Nephron (organoid): ENCODE measurements at regions not wholly inside any gene's neighbourhood (a gene's known extent, or its start where the extent isn't known, plus 50 kb on each side); places are given as distances from the start of the nearest gene placed in this dataset.
A peak's percentile ranks its signal among the peaks of the same experiment; 100 is the strongest.
"Not testable (repeated sequence)": the region's sequence is repeated elsewhere in the genome, so short reads cannot be mapped to it uniquely, and the experiment has no call there.

ENCODE experiments used
- H3K27ac Mint-ChIP-seq, 3 experiments: 2 replicates each; pipeline ENCODE4 v1.8.0; 2020; ENCODE audit warnings: mixed read lengths in 3 of 3, mild to moderate bottlenecking in 2 of 3, moderate library complexity in 1 of 3
- H3K27me3 Mint-ChIP-seq: 2 replicates; pipeline ENCODE4 v1.8.0; 2021; ENCODE audit warnings: low read depth, mild to moderate bottlenecking, moderate library complexity, mixed read lengths
- H3K36me3 Mint-ChIP-seq: 2 replicates; pipeline ENCODE4 v1.8.0; 2020; ENCODE audit warnings: low read depth, mixed read lengths
- H3K4me1 Mint-ChIP-seq: 2 replicates; pipeline ENCODE4 v1.8.0; 2020; ENCODE audit warnings: mixed read lengths
- H3K4me3 Mint-ChIP-seq, 3 experiments: 2 replicates each; pipeline ENCODE4 v1.8.0; 2020; ENCODE audit warnings: mild to moderate bottlenecking in 3 of 3, mixed read lengths in 3 of 3, moderate library complexity in 2 of 3
- H3K9me3 Mint-ChIP-seq: 2 replicates; pipeline ENCODE4 v1.8.0; 2020; ENCODE audit warnings: mixed read lengths
- TF ChIP-seq, protein P1 (sequence below), 3 experiments: fragments of 200-600 bp; sonication (generic); IDR thresholded peaks; one replicate each; pipeline ENCODE4 v1.5.0; 2021; ENCODE audit warnings: antibody characterized with exemption in 3 of 3; ENCODE audit not compliant: unreplicated experiment in 3 of 3

DNA sequence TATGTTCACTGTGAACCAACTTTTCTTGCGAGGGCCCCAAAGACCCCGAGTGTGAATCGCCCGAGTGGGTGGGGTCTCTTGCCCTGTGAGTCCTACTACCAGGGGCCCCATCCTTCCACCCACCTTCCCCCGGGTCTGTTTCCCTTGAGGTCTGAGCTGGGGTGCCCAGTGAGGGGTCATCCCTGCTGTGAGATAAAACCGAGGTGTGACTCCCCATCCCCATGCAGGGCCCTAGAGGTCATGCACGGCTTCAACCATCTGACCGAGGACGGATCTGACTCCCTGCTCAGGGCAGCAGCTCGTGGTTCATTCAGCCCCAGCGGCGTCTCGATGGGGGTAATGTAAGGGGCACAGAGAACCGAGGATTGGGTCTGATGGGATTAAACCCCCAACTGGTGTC, 103.1 kb upstream of the SULF2 start:
- H3K4me3 Mint-ChIP-seq = no peak overlapping the region
- H3K36me3 Mint-ChIP-seq = no peaks in the 10 kb centered on the region
- H3K9me3 Mint-ChIP-seq = no peaks in the 10 kb centered on the region
- H3K27ac Mint-ChIP-seq = no peak overlapping the region
- TF ChIP-seq, protein P1, sequence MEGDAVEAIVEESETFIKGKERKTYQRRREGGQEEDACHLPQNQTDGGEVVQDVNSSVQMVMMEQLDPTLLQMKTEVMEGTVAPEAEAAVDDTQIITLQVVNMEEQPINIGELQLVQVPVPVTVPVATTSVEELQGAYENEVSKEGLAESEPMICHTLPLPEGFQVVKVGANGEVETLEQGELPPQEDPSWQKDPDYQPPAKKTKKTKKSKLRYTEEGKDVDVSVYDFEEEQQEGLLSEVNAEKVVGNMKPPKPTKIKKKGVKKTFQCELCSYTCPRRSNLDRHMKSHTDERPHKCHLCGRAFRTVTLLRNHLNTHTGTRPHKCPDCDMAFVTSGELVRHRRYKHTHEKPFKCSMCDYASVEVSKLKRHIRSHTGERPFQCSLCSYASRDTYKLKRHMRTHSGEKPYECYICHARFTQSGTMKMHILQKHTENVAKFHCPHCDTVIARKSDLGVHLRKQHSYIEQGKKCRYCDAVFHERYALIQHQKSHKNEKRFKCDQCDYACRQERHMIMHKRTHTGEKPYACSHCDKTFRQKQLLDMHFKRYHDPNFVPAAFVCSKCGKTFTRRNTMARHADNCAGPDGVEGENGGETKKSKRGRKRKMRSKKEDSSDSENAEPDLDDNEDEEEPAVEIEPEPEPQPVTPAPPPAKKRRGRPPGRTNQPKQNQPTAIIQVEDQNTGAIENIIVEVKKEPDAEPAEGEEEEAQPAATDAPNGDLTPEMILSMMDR (IDR thresholded peaks at IDR 0.05; ENCODE audit: unreplicated experiment in 3 of 3) = no peak
- H3K4me1 Mint-ChIP-seq = peaks cover 11% of the 10 kb centered on the region
- H3K27me3 Mint-ChIP-seq = peaks cover 20% of the 10 kb centered on the region

DNA sequence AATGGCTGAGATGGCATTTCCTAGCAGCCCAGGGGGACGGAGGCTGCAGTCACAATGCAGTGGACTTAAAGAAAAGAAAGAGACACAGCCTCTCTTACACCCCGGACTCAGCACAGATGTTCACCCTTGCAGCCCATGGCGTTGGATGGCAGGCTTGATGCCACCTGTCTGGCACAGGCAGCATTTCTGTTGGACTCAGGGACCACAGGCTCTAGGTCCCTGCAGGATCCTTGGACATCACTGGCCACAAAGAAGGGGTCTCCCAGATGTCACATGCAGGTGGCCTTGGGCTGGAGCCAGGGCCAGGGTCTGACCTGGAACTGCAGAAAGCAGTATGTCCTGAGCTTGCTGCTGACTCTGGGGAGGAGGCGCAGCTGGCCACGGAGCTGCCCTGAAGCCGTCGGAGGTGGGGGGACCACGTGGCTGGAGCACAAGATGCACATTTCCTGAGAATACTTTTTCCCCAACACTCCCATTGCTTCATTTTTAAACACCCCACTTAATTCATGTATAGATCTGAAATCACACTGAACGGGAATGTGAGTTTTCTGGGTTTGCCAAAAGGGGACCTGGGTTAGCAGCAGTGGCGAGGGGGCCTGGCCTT, 102.3 kb upstream of the SULF2 start:
- H3K36me3 Mint-ChIP-seq = no peaks in the 10 kb centered on the region
- peak overlapping the region in 1 of 3 experiments; percentile 39 for H3K27ac Mint-ChIP-seq
- no peaks in the 10 kb centered on the region for H3K9me3 Mint-ChIP-seq
- peaks cover 20% of the 10 kb centered on the region for H3K27me3 Mint-ChIP-seq
- no peak overlapping the region for H3K4me3 Mint-ChIP-seq
- TF ChIP-seq, protein P1 (IDR thresholded peaks at IDR 0.05; ENCODE audit: unreplicated experiment in 3 of 3) = no peak
- peaks cover 11% of the 10 kb centered on the region for H3K4me1 Mint-ChIP-seq

DNA sequence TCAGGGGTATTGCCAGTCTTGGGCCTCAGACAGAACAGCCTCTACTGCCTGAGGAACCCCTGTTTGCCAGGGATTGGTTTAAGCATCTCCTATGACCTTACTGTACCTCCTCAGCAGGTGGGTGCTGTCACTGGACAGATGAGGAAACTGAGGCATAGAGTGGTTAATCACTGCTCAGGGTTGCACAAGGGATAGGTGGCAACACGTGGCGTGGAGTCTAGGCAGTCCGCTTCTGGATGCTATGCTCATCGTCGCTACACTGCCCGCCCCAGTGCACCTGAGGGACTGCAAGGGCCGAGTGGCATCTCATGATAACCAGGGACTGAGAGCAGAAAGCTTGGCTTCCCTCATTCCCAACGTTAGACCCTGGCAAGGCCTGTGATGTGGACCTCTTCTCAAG, 101.8 kb upstream of the SULF2 start:
- Mint-ChIP-seq H3K9me3 (no peaks in the 10 kb centered on the region), H3K27ac (no peak overlapping the region), H3K27me3 (peaks cover 23% of the 10 kb centered on the region), H3K36me3 (no peaks in the 10 kb centered on the region), H3K4me3 (no peak overlapping the region), H3K4me1 (peaks cover 11% of the 10 kb centered on the region)
- TF ChIP-seq, protein P1 (IDR thresholded peaks at IDR 0.05; ENCODE audit: unreplicated experiment in 3 of 3) = no peak

DNA sequence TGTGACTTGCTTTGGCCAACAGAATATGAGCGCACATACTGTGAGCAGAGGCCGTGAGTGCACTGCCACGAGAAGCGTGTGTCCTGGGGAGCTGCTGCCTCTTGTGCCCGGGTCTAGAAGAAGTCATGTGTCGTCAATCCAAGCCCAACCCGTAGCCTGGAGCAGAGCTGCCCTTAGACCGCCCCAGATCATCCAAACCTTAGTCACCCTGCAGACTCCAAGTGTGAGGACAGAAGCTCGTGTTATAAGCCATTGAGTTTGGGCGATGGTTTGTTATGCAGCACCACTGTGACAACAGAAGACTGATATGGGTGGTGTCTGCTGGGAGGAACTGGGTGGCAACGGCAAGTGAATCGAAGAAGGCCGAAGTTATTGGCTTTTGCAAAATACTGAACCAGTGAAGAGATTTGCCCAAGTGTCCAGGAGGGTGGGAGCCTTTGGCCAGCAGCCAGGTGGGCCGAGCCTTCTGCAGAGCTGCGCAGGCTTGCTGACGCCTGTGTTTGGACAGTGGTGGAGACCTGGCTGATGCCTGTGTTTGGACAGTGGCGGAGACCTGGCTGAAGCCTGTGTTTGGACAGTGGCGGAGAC, 101.3 kb upstream of the SULF2 start:
- Mint-ChIP-seq H3K36me3 (no peaks in the 10 kb centered on the region), H3K9me3 (no peaks in the 10 kb centered on the region), H3K4me3 (no peak overlapping the region), H3K27me3 (peaks cover 25% of the 10 kb centered on the region), H3K27ac (no peak overlapping the region), H3K4me1 (peaks cover 11% of the 10 kb centered on the region)
- TF ChIP-seq, protein P1 (IDR thresholded peaks at IDR 0.05; ENCODE audit: unreplicated experiment in 3 of 3) = no peak

DNA sequence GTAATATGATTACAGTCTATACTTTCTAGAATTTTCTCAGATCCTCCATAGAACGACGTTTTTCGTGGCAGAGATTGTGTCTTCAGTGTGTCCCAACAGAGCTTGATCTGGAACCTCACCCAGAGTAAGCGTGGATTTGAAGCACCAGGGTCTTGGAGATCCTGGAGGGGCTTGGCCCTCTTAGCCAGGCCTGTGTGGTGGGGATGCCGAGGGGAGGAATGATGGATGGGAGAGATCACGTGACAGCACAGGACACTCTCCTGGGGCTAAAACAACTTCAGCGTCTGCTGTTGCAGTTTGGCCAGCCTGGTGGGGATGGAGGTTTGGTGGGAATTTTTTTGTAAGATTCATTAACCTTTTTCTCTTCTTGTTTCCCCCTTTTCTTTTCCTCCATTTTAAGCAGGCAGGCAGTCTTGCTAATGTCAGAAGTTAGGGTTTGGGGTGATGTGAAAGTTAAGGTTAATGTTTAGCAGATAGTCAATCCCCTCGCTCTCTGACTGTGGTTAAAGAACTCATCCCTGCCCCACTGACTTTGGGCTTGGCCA, 100.7 kb upstream of the SULF2 start:
- TF ChIP-seq, protein P1 (IDR thresholded peaks at IDR 0.05; ENCODE audit: unreplicated experiment in 3 of 3) = no peak
- no peaks in the 10 kb centered on the region for H3K9me3 Mint-ChIP-seq
- peaks cover 11% of the 10 kb centered on the region for H3K4me1 Mint-ChIP-seq
- H3K27ac Mint-ChIP-seq = peak overlapping the region in 1 of 3 experiments; percentile 43
- peaks cover 25% of the 10 kb centered on the region for H3K27me3 Mint-ChIP-seq
- H3K36me3 Mint-ChIP-seq = no peaks in the 10 kb centered on the region
- H3K4me3 Mint-ChIP-seq = no peak overlapping the region

DNA sequence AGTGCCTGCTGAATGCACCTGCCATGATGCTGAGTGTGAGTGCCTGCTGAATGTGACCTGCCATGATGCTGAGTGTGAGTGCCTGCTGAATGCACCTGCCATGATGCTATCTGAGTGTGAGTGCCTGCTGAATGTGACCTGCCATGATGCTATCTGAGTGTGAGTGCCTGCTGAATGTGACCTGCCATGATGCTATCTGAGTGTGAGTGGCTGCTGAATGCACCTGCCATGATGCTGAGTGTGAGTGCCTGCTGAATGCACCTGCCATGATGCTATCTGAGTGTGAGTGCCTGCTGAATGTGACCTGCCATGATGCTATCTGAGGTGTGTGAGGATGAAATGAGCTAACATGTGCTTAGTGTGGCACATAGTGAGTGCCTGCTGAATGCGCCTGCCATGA, 98.7 kb upstream of the SULF2 start:
- H3K4me3 Mint-ChIP-seq, H3K27ac Mint-ChIP-seq, H3K36me3 Mint-ChIP-seq, H3K9me3 Mint-ChIP-seq: not testable (repeated sequence)
- Mint-ChIP-seq H3K27me3 (peaks cover 25% of the 10 kb centered on the region), H3K4me1 (peaks cover 11% of the 10 kb centered on the region)
